Neural cell (in vitro differentiated cells): ENCODE measurements at regions not wholly inside any gene's neighbourhood (a gene's known extent, or its start where the extent isn't known, plus 50 kb on each side); places are given as distances from the start of the nearest gene placed in this dataset.

Experiments used
- H2AFZ ChIP-seq: fragments of 200-600, 300-800 bp; sonication (generic), shearing (Covaris generic); 2 replicates; pipeline ENCODE4 v1.6.0; 2014; ENCODE audit warnings: low read depth, mild to moderate bottlenecking, antibody characterized with exemption, low read length, moderate library complexity
- H3F3A ChIP-seq: fragments of 200-600 bp; shearing (Covaris generic); 2 replicates; pipeline ENCODE4 v1.6.1; 2016; ENCODE audit warnings: mild to moderate bottlenecking, moderate library complexity, mixed read lengths, antibody characterized with exemption, low read length; ENCODE audit not compliant: insufficient read depth, poor library complexity, severe bottlenecking
- H3K27ac ChIP-seq: fragments of 200-600, 300-800 bp; sonication (generic), shearing (Covaris generic); 2 replicates; pipeline ENCODE4 v1.5.1; 2014; ENCODE audit warnings: mild to moderate bottlenecking, low read length, moderate library complexity
- H3K27me3 ChIP-seq: fragments of 300-800, 200-600 bp; sonication (generic), shearing (Covaris generic); 2 replicates; pipeline ENCODE4 v1.6.0; 2014; ENCODE audit warnings: mild to moderate bottlenecking, low read depth, low read length, moderate library complexity; ENCODE audit not compliant: insufficient read depth
- H3K36me3 ChIP-seq: fragments of 300-800, 200-600 bp; sonication (generic), shearing (Covaris generic); 2 replicates; pipeline ENCODE4 v1.5.1; 2014; ENCODE audit warnings: mild to moderate bottlenecking, antibody characterized with exemption, low read length, moderate library complexity; ENCODE audit not compliant: insufficient read depth
- H3K4me2 ChIP-seq: fragments of 300-800, 200-600 bp; sonication (generic), shearing (Covaris generic); 2 replicates; pipeline ENCODE4 v1.6.0; 2014; ENCODE audit warnings: mild to moderate bottlenecking, low read length
- H3K4me3 ChIP-seq: fragments of 300-800, 200-600 bp; sonication (generic), shearing (Covaris generic); 2 replicates; pipeline ENCODE4 v1.5.1; 2014; ENCODE audit warnings: mild to moderate bottlenecking, low read length, moderate library complexity
- H3K79me2 ChIP-seq: fragments of 200-600 bp; shearing (Covaris generic); replicated peaks from 2 replicates; pipeline ENCODE4 v1.6.0; 2014; ENCODE audit warnings: mild to moderate bottlenecking, low read length, moderate library complexity; ENCODE audit not compliant: insufficient read depth
- H3K9ac ChIP-seq: fragments of 300-800, 200-600 bp; sonication (generic), shearing (Covaris generic); 2 replicates; pipeline ENCODE4 v1.6.1; 2016; ENCODE audit warnings: mild to moderate bottlenecking, low read length, mixed read lengths
- H3K9me2 ChIP-seq: fragments of 200-600 bp; shearing (Covaris generic); 2 replicates; pipeline ENCODE4 v1.6.1; 2016; ENCODE audit warnings: mild to moderate bottlenecking, low read length, mixed read lengths; ENCODE audit not compliant: insufficient read depth
- H3K9me3 ChIP-seq: fragments of 200-600, 300-800 bp; sonication (generic), shearing (Covaris generic); 2 replicates; pipeline ENCODE4 v1.6.1; 2016; ENCODE audit warnings: mild to moderate bottlenecking, mixed run types, low read length, moderate library complexity, mixed read lengths
- H4K20me1 ChIP-seq: fragments of 200-600 bp; shearing (Covaris generic); 2 replicates; pipeline ENCODE4 v1.6.1; 2016; ENCODE audit warnings: mild to moderate bottlenecking, mixed run types; ENCODE audit not compliant: insufficient read depth
- EP300 ChIP-seq: fragments of 450-650 bp; conservative IDR thresholded peaks from 2 replicates; pipeline ENCODE4 v1.6.1; 2014; ENCODE audit warnings: antibody characterized with exemption, mild to moderate bottlenecking, moderate library complexity; ENCODE audit not compliant: poor library complexity, severe bottlenecking
- EZH2 ChIP-seq: fragments of 200-600, 300-800 bp; shearing (Covaris generic), sonication (generic); IDR thresholded peaks from 2 replicates; pipeline ENCODE4 v1.6.1; 2014; ENCODE audit warnings: antibody characterized with exemption, low read length, borderline replicate concordance, mild to moderate bottlenecking; ENCODE audit not compliant: insufficient read depth, poor library complexity, severe bottlenecking
- MXI1 ChIP-seq: fragments of 450-650 bp; conservative IDR thresholded peaks from 2 replicates; pipeline ENCODE4 v1.6.1; 2014; ENCODE audit warnings: antibody characterized with exemption, mild to moderate bottlenecking; ENCODE audit not compliant: poor library complexity, severe bottlenecking
- POLR2AphosphoS5 ChIP-seq: IDR thresholded peaks from 2 replicates; pipeline ENCODE4 v1.6.1; 2012
- SMC3 ChIP-seq: fragments of 450-650 bp; conservative IDR thresholded peaks from 2 replicates; pipeline ENCODE4 v1.6.1; 2014; ENCODE audit warnings: antibody characterized with exemption, mild to moderate bottlenecking, moderate library complexity; ENCODE audit not compliant: poor library complexity
- TF ChIP-seq, protein P1 (sequence below): fragments of 450-650 bp; IDR thresholded peaks from 2 replicates; pipeline ENCODE4 v1.5.1; 2014; ENCODE audit warnings: antibody characterized with exemption, mild to moderate bottlenecking, moderate library complexity; ENCODE audit not compliant: poor library complexity, severe bottlenecking
- TF ChIP-seq, protein P2 (sequence below): IDR thresholded peaks from 2 replicates; pipeline ENCODE4 v1.6.1; 2012; ENCODE audit warnings: borderline replicate concordance

DNA sequence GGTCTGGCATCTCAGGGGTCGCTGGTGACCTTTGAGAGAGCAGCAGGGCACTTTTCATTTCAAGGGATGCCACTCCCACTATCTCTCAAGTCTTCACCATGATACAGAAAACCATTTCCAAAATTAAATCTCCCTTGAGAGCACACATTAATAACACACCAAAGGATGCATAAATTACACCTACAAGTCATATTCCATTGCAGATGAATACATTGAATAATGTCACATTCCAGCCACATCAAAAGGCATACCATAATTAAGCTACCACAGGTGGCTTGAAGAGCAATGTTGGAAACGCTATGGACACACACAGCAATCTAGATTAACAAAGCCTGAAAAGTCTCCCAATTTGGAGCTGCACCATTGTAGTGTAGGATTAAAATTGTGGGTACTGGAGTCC, 353.3 kb upstream of the ZMIZ1 start:
- Histone ChIP-seq H2AFZ (no peak overlapping the region), H3K4me3 (peak overlapping the region; percentile 22), H3K9ac (no peak overlapping the region), H3K4me2 (no peak overlapping the region), H3K36me3 (no peaks in the 10 kb centered on the region), H3K27ac (peak overlapping the region; percentile 52), H3K9me3 (no peaks in the 10 kb centered on the region), H3K27me3 (no peaks in the 10 kb centered on the region), H3K9me2 (no peaks in the 10 kb centered on the region), H3K79me2 (no peaks in the 10 kb centered on the region), H3F3A (no peaks in the 10 kb centered on the region), H4K20me1 (no peaks in the 10 kb centered on the region)
- TF ChIP-seq EP300 (no peak), SMC3 (no peak), EZH2 (no peak)

DNA sequence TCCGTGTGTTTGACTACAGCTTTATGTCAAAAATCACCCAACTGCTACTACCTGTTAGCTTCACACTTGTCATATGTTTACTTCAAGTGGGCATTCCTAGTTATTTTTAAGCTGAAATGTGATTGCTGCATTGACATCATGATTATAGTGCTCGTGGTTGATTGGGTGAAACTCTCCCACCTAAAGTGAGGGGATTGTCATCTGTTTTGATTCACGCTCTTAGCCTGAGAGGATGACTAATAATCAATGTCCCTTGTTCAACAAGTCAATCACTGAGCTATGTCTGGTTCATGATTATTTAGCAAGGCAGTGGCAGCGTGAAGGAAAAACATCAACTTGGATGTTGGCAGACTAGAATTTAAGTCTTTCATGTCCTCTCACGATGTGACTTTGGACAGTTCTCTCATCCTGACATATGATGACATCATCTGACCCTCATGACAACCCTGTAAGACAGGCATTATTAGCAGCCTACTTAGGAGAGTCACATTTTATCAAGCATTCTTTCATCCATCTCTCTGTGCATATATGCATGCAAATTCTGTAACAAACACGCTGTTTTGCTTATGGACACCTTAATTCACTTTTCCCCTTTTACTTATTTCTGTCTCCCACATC, 352.6 kb upstream of the ZMIZ1 start:
- H3K36me3 ChIP-seq: no peaks in the 10 kb centered on the region
- no peak overlapping the region for H3K4me3 ChIP-seq
- peak overlapping the region; percentile 2 for H3K27ac ChIP-seq
- H3K9me3 ChIP-seq: no peaks in the 10 kb centered on the region
- H3K9me2 ChIP-seq: no peaks in the 10 kb centered on the region
- H3K4me2 ChIP-seq: no peak overlapping the region
- no peaks in the 10 kb centered on the region for H3K27me3 ChIP-seq
- no peaks in the 10 kb centered on the region for H3F3A ChIP-seq
- H4K20me1 ChIP-seq: no peaks in the 10 kb centered on the region
- no peak overlapping the region for H2AFZ ChIP-seq
- no peaks in the 10 kb centered on the region for H3K79me2 ChIP-seq
- H3K9ac ChIP-seq: no peak overlapping the region
- no peak for TF ChIP-seq MXI1
- peak; percentile 40 for TF ChIP-seq EP300
- TF ChIP-seq SMC3: no peak
- peak; percentile 71 for TF ChIP-seq POLR2AphosphoS5
- TF ChIP-seq, protein P1, sequence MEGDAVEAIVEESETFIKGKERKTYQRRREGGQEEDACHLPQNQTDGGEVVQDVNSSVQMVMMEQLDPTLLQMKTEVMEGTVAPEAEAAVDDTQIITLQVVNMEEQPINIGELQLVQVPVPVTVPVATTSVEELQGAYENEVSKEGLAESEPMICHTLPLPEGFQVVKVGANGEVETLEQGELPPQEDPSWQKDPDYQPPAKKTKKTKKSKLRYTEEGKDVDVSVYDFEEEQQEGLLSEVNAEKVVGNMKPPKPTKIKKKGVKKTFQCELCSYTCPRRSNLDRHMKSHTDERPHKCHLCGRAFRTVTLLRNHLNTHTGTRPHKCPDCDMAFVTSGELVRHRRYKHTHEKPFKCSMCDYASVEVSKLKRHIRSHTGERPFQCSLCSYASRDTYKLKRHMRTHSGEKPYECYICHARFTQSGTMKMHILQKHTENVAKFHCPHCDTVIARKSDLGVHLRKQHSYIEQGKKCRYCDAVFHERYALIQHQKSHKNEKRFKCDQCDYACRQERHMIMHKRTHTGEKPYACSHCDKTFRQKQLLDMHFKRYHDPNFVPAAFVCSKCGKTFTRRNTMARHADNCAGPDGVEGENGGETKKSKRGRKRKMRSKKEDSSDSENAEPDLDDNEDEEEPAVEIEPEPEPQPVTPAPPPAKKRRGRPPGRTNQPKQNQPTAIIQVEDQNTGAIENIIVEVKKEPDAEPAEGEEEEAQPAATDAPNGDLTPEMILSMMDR: no peak

DNA sequence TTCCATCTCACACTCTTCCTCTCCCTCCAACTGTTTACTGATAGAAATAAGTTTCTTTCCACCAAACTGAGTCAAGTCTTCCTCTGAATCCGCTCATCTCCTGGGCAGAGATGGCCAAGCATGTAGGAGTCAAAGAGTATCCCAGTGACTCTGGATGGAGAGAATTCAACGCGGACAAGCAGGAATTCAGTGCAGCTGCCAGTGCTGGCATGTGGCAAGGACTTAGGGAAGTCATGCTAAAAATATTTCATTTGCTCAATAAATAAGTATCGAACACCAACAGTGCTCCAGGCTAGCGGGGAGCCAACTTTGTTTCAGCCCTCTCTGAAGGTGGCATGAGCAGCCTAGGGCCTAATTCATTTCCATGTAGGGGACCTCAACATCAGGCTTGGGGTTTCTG, 351.6 kb upstream of the ZMIZ1 start:
- TF ChIP-seq MXI1 (no peak), EZH2 (no peak), EP300 (no peak), SMC3 (no peak)
- TF ChIP-seq, protein P2, sequence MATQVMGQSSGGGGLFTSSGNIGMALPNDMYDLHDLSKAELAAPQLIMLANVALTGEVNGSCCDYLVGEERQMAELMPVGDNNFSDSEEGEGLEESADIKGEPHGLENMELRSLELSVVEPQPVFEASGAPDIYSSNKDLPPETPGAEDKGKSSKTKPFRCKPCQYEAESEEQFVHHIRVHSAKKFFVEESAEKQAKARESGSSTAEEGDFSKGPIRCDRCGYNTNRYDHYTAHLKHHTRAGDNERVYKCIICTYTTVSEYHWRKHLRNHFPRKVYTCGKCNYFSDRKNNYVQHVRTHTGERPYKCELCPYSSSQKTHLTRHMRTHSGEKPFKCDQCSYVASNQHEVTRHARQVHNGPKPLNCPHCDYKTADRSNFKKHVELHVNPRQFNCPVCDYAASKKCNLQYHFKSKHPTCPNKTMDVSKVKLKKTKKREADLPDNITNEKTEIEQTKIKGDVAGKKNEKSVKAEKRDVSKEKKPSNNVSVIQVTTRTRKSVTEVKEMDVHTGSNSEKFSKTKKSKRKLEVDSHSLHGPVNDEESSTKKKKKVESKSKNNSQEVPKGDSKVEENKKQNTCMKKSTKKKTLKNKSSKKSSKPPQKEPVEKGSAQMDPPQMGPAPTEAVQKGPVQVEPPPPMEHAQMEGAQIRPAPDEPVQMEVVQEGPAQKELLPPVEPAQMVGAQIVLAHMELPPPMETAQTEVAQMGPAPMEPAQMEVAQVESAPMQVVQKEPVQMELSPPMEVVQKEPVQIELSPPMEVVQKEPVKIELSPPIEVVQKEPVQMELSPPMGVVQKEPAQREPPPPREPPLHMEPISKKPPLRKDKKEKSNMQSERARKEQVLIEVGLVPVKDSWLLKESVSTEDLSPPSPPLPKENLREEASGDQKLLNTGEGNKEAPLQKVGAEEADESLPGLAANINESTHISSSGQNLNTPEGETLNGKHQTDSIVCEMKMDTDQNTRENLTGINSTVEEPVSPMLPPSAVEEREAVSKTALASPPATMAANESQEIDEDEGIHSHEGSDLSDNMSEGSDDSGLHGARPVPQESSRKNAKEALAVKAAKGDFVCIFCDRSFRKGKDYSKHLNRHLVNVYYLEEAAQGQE: no peak
- Histone ChIP-seq H3K79me2 (no peaks in the 10 kb centered on the region), H3K27me3 (no peaks in the 10 kb centered on the region), H3K36me3 (no peaks in the 10 kb centered on the region), H3K4me3 (no peak overlapping the region), H3K9me2 (no peaks in the 10 kb centered on the region), H3K4me2 (no peak overlapping the region), H3F3A (no peaks in the 10 kb centered on the region), H3K27ac (no peak overlapping the region), H4K20me1 (no peaks in the 10 kb centered on the region), H3K9ac (no peak overlapping the region), H2AFZ (no peak overlapping the region), H3K9me3 (no peaks in the 10 kb centered on the region)
